ENCODE measurements at regions not wholly inside any gene's neighbourhood (a gene's known extent, or its start where the extent isn't known, plus 50 kb on each side); places are given as distances from the start of the nearest gene placed in this dataset.

- DNase-seq (ENCODE audit: low spot score), result no peak
These were observed 242.2 kb downstream of the B3GLCT start for GRCh38 chr13:31441800-31442510.

GRCh38 chr13:31442571-31442970 is 242.8 kb downstream of the B3GLCT start:
- DNase-seq (ENCODE audit: low spot score), result no peak

DNA sequence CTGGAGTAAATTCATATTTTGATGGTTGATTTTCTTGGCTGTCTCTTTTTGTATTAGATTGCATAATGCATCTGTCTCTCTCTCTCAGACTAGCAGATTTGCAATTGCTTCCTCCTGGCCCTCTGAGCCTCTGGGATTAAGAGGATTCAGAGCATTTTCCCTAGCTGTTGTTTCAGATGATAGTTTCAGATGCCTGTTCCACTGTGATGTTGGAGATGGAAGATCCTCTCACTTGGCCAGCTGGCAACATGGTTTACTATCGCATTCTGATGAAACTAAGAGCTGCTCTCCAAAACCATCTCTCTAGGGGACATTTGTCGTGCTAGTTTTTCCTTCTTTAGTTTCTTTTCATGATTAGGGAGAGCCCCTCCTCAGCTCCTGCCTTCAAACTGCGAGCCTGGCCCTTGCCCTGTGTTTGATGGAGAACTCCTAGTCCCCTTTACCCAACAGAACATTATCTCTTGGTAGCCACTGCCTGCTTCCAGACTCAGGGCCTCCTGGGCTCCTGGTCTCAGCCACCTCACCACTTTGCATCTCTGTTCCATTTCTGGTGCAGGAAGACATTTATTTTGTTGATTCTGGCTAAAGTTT is 244.6 kb downstream of the B3GLCT start:
- DNase-seq (ENCODE audit: low spot score), result no peak

- DNase-seq (ENCODE audit: low spot score), result no peak
These were observed 252.8 kb downstream of the B3GLCT start for GRCh38 chr13:31452525-31452924.

GRCh38 chr13:31455581-31455980 is 255.8 kb downstream of the B3GLCT start:
- no peak for DNase-seq (ENCODE audit: low spot score)

GRCh38 chr13:31456056-31456455 is 256.3 kb downstream of the B3GLCT start:
- DNase-seq (ENCODE audit: low spot score), result no peak

- DNase-seq (ENCODE audit: low spot score), result no peak
These were observed 260.3 kb downstream of the B3GLCT start for GRCh38 chr13:31460061-31460460.

DNA sequence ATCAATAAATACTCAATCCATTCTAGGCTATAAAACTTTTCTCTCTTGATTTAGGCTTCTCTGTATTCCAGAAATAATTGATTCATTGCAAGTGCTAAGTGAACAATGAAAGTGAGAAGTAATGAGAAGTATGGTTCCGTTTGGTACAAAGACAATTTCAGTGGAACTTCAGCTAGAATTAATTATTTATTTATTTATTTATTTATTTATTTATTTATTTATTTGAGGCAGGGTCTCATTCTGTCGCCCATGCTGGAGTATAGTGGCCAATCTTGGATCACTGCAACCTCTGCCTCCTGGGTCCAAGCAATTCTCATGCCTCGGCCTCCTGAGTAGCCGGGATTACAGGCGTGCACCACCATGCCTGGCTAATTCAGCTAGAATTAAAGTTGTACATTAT is 262.1 kb downstream of the B3GLCT start:
- no peak for DNase-seq (ENCODE audit: low spot score)

DNA sequence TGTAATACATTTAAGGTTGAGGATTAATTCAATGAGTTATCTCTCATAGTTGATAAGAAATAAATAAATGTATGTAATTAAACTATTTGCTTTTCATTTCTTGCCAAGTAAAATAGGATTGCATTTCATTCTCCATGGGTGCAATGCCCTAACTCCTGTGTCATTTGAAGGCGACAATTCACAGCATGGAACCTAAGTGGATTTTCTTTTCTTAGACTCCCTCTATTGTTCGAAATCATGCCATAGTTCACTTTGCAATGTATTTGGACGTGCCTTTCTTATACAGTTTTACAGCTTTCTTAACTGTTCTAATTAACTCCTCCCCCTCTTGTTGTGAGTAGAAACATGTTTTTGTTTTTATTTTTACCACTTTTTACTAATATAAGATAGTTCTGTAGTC is 263.0 kb downstream of the B3GLCT start:
- DNase-seq (ENCODE audit: low spot score), result no peak

DNA sequence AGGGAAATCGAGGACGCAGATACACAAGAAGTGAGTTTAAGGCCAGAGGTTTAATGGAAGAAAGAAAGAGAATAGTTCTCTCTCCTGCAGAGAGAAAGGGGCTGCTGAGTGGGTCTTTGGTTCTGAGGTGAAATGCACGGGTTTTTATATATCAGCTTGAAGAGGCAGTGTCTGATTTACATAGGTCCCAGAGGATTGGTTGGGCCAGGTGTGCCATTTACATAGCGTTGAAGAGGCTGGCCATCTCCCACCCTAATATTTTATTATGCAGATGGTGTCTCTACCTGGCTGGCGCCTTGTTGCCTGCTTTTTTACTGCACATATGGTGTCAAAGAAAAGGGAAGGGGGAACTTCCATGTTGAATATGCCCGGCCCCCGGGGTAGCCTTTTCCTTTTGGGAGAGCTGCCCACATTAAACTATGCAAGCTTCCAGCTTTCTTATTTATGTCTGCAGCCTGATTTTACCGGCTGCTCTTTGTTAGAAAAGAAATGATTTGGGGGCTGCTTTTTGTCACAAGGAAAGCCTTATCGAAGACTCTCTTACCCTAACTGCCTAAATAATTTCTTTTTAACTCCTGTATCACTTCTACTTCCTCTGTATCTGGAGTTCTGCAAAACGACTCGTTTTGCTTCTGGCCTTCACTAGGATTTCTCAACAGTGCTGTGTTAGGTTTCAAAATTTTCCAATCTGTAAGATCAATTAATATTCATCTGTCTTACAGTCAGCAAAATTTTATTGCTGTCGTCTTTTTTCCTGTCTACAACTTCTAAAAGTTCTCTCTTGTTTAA is 268.5 kb downstream of the B3GLCT start:
- no peak for DNase-seq (ENCODE audit: low spot score)

DNA sequence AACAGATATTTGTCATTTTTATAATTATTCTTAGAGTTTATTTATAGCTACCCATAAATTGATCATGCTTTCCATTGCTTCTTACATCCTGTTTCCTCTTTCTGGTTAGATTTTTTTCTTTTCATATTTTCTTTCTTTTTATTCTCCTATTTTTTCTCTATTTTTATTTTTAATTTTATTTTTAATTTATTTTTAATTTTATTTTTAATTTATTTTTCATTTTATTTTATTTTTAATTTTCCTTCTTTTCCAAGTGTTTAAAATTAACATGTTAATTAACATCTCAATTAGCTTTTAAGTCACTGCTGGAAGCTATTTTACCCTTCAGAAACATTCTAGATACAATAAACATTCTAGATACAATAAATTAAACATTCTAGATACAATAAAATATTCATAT is 269.6 kb downstream of the B3GLCT start:
- no peak for DNase-seq (ENCODE audit: low spot score)

DNA sequence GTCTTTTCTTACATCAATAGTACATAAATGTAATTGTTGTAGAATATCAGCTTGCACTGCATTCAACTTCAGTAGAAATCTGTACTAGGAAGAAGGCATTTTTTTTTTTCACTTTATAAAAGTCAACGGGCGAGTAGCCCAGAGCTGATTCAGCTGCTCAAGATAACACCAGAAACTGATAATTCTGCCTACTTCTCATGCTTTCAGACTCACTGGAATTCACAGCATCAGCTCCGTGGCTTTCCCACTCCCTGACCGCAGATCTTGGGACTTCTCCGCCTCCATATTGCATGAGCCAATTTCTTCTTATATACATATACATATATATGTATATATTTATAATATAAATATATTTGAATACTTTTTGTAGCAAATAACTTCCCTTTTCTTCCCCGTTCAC is 263.1 kb upstream of the RXFP2 start:
- DNase-seq (ENCODE audit: low spot score), result no peak

- no peak for DNase-seq (ENCODE audit: low spot score)
These were observed 262.6 kb upstream of the RXFP2 start for GRCh38 chr13:31476753-31477152.

- DNase-seq (ENCODE audit: low spot score), result no peak
These were observed 261.4 kb upstream of the RXFP2 start for GRCh38 chr13:31477961-31478360.

- DNase-seq (ENCODE audit: low spot score), result no peak
These were observed 254.1 kb upstream of the RXFP2 start for GRCh38 chr13:31485183-31485582.

- DNase-seq (ENCODE audit: low spot score), result no peak
These were observed 253.7 kb upstream of the RXFP2 start for GRCh38 chr13:31485651-31486051.

GRCh38 chr13:31495336-31495735 is 244.0 kb upstream of the RXFP2 start:
- no peak for DNase-seq (ENCODE audit: low spot score)

GRCh38 chr13:31499274-31499673 is 240.1 kb upstream of the RXFP2 start:
- DNase-seq (ENCODE audit: low spot score), result no peak

- no peak for DNase-seq (ENCODE audit: low spot score)
These were observed 235.7 kb upstream of the RXFP2 start for GRCh38 chr13:31503626-31504025.

- no peak for DNase-seq (ENCODE audit: low spot score)
These were observed 234.4 kb upstream of the RXFP2 start for GRCh38 chr13:31504918-31505317.

DNA sequence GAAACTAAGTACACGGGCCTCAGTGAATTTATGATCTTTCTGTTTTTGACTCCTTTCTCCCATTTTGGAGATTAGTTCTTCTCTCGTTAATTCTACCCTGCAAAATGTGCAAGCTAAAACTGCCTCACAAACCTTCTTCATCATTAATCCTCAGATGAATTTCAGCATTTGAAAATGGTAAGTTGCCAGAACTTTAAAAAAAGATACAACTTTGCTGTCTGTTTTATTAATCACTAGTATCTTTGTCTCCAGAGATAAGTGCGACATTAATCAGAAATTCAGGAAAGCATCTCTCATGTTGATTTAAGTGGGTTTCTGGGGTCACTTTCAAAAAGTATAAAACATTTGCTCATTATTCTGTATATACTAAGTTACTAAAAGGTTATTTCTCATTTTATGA is 227.0 kb upstream of the RXFP2 start:
- DNase-seq (ENCODE audit: low spot score), result no peak

- no peak for DNase-seq (ENCODE audit: low spot score)
These were observed 224.4 kb upstream of the RXFP2 start for GRCh38 chr13:31514932-31515331.

GRCh38 chr13:31515427-31515826 is 223.9 kb upstream of the RXFP2 start:
- DNase-seq (ENCODE audit: low spot score), result no peak
